CD4-positive, alpha-beta memory T cell (primary cell): ENCODE measurements at regions not wholly inside any gene's neighbourhood (a gene's known extent, or its start where the extent isn't known, plus 50 kb on each side); places are given as distances from the start of the nearest gene placed in this dataset.

Source experiments
- CTCF ChIA-PET: fragments of 350-600 bp; sonication (Branson Sonifier 250); formaldehyde crosslinking; loops from one replicate; lab custom pipeline; 2021; ENCODE audit warnings: inconsistent platforms; ENCODE audit not compliant: partially characterized antibody; lab: Charles Lee
- POLR2A ChIA-PET: fragments of 350-600 bp; sonication (Branson Sonifier 250); formaldehyde crosslinking; loops from one replicate; lab custom pipeline; 2021; ENCODE audit not compliant: partially characterized antibody; lab: Charles Lee
- DNase-seq, 5 donors: peaks; one replicate each; pipeline versions ENCODE4 v3.0.0 to v3.0.0-alpha.2; 2020 to 2022; ENCODE audit warnings: mixed read lengths in 1 of 5
- H3K27ac ChIP-seq: one replicate; pipeline ENCODE4 v1.7.0; 2013; ENCODE audit warnings: low read depth, low read length
- H3K27me3 ChIP-seq: 2 replicates; pipeline ENCODE4 v1.7.0; 2013; ENCODE audit warnings: mild to moderate bottlenecking, low read length, moderate library complexity; ENCODE audit not compliant: insufficient read depth
- H3K36me3 ChIP-seq: 2 replicates; pipeline ENCODE4 v1.7.0; 2013; ENCODE audit warnings: mild to moderate bottlenecking, low read length, moderate library complexity; ENCODE audit not compliant: insufficient read depth
- H3K4me1 ChIP-seq: 2 replicates; pipeline ENCODE4 v1.7.0; 2013; ENCODE audit warnings: mild to moderate bottlenecking, low read length, moderate library complexity; ENCODE audit not compliant: insufficient read depth
- H3K4me3 ChIP-seq, 2 donors: one replicate each; pipeline ENCODE4 v1.7.0; 2013; ENCODE audit warnings: low read length in 2 of 2, mild to moderate bottlenecking in 1 of 2
- H3K9me3 ChIP-seq, 2 donors: one replicate each; pipeline ENCODE4 v1.7.0; 2013; ENCODE audit warnings: low read length in 2 of 2, control low read depth in 1 of 2; ENCODE audit not compliant: control insufficient read depth in 1 of 2
- H3K27ac Mint-ChIP-seq, 7 donors: one replicate each; pipeline ENCODE4 v1.8.0; 2020 to 2021; ENCODE audit warnings: mixed read lengths in 7 of 7, mild to moderate bottlenecking in 6 of 7, inconsistent platforms in 3 of 7, moderate library complexity in 3 of 7
- H3K27me3 Mint-ChIP-seq, 2 donors: one replicate each; pipeline ENCODE4 v1.8.0; 2020 to 2021; ENCODE audit warnings: mixed read lengths in 2 of 2
- H3K36me3 Mint-ChIP-seq, 2 donors: one replicate each; pipeline ENCODE4 v1.8.0; 2020 to 2021; ENCODE audit warnings: mixed read lengths in 2 of 2, inconsistent platforms in 1 of 2, mild to moderate bottlenecking in 1 of 2
- H3K4me1 Mint-ChIP-seq, 4 donors: one replicate each; pipeline ENCODE4 v1.8.0; 2020 to 2021; ENCODE audit warnings: mixed read lengths in 4 of 4, mild to moderate bottlenecking in 1 of 4
- H3K4me3 Mint-ChIP-seq, 8 donors: one replicate each; pipeline ENCODE4 v1.8.0; 2020 to 2021; ENCODE audit warnings: mixed read lengths in 8 of 8, mild to moderate bottlenecking in 7 of 8, moderate library complexity in 6 of 8, inconsistent platforms in 3 of 8
- H3K9me3 Mint-ChIP-seq, 8 donors: one replicate each; pipeline ENCODE4 v1.8.0; 2020 to 2021; ENCODE audit warnings: mixed read lengths in 8 of 8, mild to moderate bottlenecking in 5 of 8, inconsistent platforms in 3 of 8, moderate library complexity in 1 of 8
- intact Hi-C: fragments of 100-400 bp; cut with micrococcal nuclease; formaldehyde crosslinking; loops from one replicate; pipeline ENCODE4 v1.15.1; 2023

GRCh38 chr2:167424221-167424620 lies 535.9 kb downstream of the XIRP2 start:
- Histone ChIP-seq H3K27ac (no peak overlapping the region), H3K9me3 (no peaks in the 10 kb centered on the region), H3K36me3 (no peaks in the 10 kb centered on the region), H3K27me3 (no peaks in the 10 kb centered on the region), H3K4me3 (no peak overlapping the region), H3K4me1 (no peaks in the 10 kb centered on the region)
- POLR2A ChIA-PET, result no interaction called here
- no peak for DNase-seq
- Mint-ChIP-seq H3K27ac (no peak overlapping the region), H3K4me3 (no peak overlapping the region), H3K4me1 (no peaks in the 10 kb centered on the region), H3K36me3 (no peaks in the 10 kb centered on the region), H3K9me3 (peaks cover 0 to 5% (median 3%) of the 10 kb centered on the region in 8 donors), H3K27me3 (no peaks in the 10 kb centered on the region)
- CTCF ChIA-PET, result no interaction called here
- intact Hi-C loops, result no loop called here

GRCh38 chr2:167423731-167424130 lies 535.5 kb downstream of the XIRP2 start:
- Histone ChIP-seq H3K36me3 (no peaks in the 10 kb centered on the region), H3K9me3 (no peaks in the 10 kb centered on the region), H3K4me3 (no peak overlapping the region), H3K4me1 (no peaks in the 10 kb centered on the region), H3K27me3 (no peaks in the 10 kb centered on the region), H3K27ac (no peak overlapping the region)
- Mint-ChIP-seq H3K36me3 (no peaks in the 10 kb centered on the region), H3K9me3 (peaks cover 0 to 6% (median 3%) of the 10 kb centered on the region in 8 donors), H3K27ac (no peak overlapping the region), H3K27me3 (no peaks in the 10 kb centered on the region), H3K4me3 (no peak overlapping the region), H3K4me1 (no peaks in the 10 kb centered on the region)
- POLR2A ChIA-PET, result no interaction called here
- CTCF ChIA-PET, result no interaction called here
- no peak for DNase-seq
- intact Hi-C loops, result no loop called here

- Histone ChIP-seq H3K4me3 (no peak overlapping the region), H3K9me3 (no peaks in the 10 kb centered on the region), H3K27ac (no peak overlapping the region), H3K27me3 (no peaks in the 10 kb centered on the region), H3K36me3 (no peaks in the 10 kb centered on the region), H3K4me1 (no peaks in the 10 kb centered on the region)
- no peak for DNase-seq
- H3K36me3 Mint-ChIP-seq, result no peaks in the 10 kb centered on the region
- H3K9me3 Mint-ChIP-seq, result peaks cover 0 to 9% (median 3%) of the 10 kb centered on the region in 8 donors
- H3K4me1 Mint-ChIP-seq, result no peaks in the 10 kb centered on the region
- no peaks in the 10 kb centered on the region for H3K27me3 Mint-ChIP-seq
- ChIA-PET POLR2A (no interaction called here), CTCF (no interaction called here)
- H3K4me3 Mint-ChIP-seq, result no peak overlapping the region
- intact Hi-C loops, result no loop called here
- H3K27ac Mint-ChIP-seq, result no peak overlapping the region
Observed at GRCh38 chr2:167420211-167420610, 531.9 kb downstream of the XIRP2 start.

GRCh38 chr2:167415068-167415467 lies 526.8 kb downstream of the XIRP2 start:
- no peaks in the 10 kb centered on the region for H3K9me3 ChIP-seq
- no peaks in the 10 kb centered on the region for H3K4me1 ChIP-seq
- H3K4me3 ChIP-seq, result no peak overlapping the region
- no peaks in the 10 kb centered on the region for H3K27me3 ChIP-seq
- H3K36me3 ChIP-seq, result no peaks in the 10 kb centered on the region
- Mint-ChIP-seq H3K27ac (no peak overlapping the region), H3K4me3 (no peak overlapping the region), H3K4me1 (no peaks in the 10 kb centered on the region), H3K36me3 (no peaks in the 10 kb centered on the region), H3K9me3 (peaks cover 2 to 14% (median 8%) of the 10 kb centered on the region in 8 donors), H3K27me3 (no peaks in the 10 kb centered on the region)
- POLR2A ChIA-PET, result no interaction called here
- intact Hi-C loops, result no loop called here
- CTCF ChIA-PET, result no interaction called here
- H3K27ac ChIP-seq, result no peak overlapping the region
- no peak for DNase-seq

GRCh38 chr2:167411367-167411766 lies 523.1 kb downstream of the XIRP2 start:
- intact Hi-C loops, result no loop called here
- CTCF ChIA-PET, result no interaction called here

DNA sequence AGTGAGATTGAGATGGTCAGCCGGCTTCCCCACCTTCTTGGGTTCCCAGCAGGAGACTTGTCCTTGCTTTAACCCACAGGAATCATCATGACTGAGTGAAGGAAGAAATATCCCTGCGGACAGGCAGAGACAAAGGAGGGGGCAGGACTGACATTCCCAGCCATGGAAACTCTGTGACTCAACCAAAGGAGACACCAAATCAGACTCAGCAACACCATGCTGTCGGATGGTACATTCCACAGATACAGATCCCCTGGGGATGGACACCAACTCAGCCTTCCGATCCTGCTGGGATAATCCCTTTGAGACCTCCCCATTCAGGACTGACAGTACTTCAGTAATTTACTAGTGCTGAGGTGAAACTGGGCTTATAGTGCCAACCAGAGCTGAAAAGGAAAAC lies 518.3 kb downstream of the XIRP2 start:
- Mint-ChIP-seq H3K4me1 (no peaks in the 10 kb centered on the region), H3K27ac (no peak overlapping the region), H3K4me3 (no peak overlapping the region), H3K9me3 (peaks cover under 1 to 24% (median 10%) of the 10 kb centered on the region in 8 donors), H3K36me3 (no peaks in the 10 kb centered on the region), H3K27me3 (no peaks in the 10 kb centered on the region)
- ChIA-PET CTCF (no interaction called here), POLR2A (no interaction called here)
- H3K4me1 ChIP-seq, result no peaks in the 10 kb centered on the region
- no peaks in the 10 kb centered on the region for H3K27me3 ChIP-seq
- no peaks in the 10 kb centered on the region for H3K36me3 ChIP-seq
- H3K9me3 ChIP-seq, result no peaks in the 10 kb centered on the region
- H3K4me3 ChIP-seq, result no peak overlapping the region
- H3K27ac ChIP-seq, result no peak overlapping the region
- intact Hi-C loops, result no loop called here
- DNase-seq, result no peak

More at GRCh38 chr2:167411367-167411766, 523.1 kb downstream of the XIRP2 start:
- peaks cover 2 to 21% (median 10%) of the 10 kb centered on the region in 8 donors for H3K9me3 Mint-ChIP-seq
- Histone ChIP-seq H3K36me3 (no peaks in the 10 kb centered on the region), H3K4me3 (no peak overlapping the region), H3K27ac (no peak overlapping the region), H3K27me3 (no peaks in the 10 kb centered on the region), H3K9me3 (no peaks in the 10 kb centered on the region), H3K4me1 (no peaks in the 10 kb centered on the region)
- POLR2A ChIA-PET, result no interaction called here
- no peaks in the 10 kb centered on the region for H3K27me3 Mint-ChIP-seq
- H3K4me1 Mint-ChIP-seq, result no peaks in the 10 kb centered on the region
- H3K27ac Mint-ChIP-seq, result no peak overlapping the region
- DNase-seq, result no peak
- H3K4me3 Mint-ChIP-seq, result no peak overlapping the region
- no peaks in the 10 kb centered on the region for H3K36me3 Mint-ChIP-seq

GRCh38 chr2:167404627-167405284 lies 516.5 kb downstream of the XIRP2 start:
- H3K4me1 ChIP-seq, result no peaks in the 10 kb centered on the region
- H3K4me3 Mint-ChIP-seq, result no peak overlapping the region
- H3K4me3 ChIP-seq, result no peak overlapping the region
- DNase-seq, result no peak
- ChIA-PET POLR2A (no interaction called here), CTCF (no interaction called here)
- no peaks in the 10 kb centered on the region for H3K27me3 ChIP-seq
- peaks cover 0 to 17% (median 8%) of the 10 kb centered on the region in 8 donors for H3K9me3 Mint-ChIP-seq
- H3K27me3 Mint-ChIP-seq, result no peaks in the 10 kb centered on the region
- no peak overlapping the region for H3K27ac ChIP-seq
- no peaks in the 10 kb centered on the region for H3K4me1 Mint-ChIP-seq
- H3K36me3 ChIP-seq, result no peaks in the 10 kb centered on the region
- no peak overlapping the region for H3K27ac Mint-ChIP-seq
- no peaks in the 10 kb centered on the region for H3K36me3 Mint-ChIP-seq
- intact Hi-C loops, result no loop called here
- no peaks in the 10 kb centered on the region for H3K9me3 ChIP-seq
